ENCODE measurements at regions not wholly inside any gene's neighbourhood (a gene's known extent, or its start where the extent isn't known, plus 50 kb on each side); places are given as distances from the start of the nearest gene placed in this dataset.

DNA sequence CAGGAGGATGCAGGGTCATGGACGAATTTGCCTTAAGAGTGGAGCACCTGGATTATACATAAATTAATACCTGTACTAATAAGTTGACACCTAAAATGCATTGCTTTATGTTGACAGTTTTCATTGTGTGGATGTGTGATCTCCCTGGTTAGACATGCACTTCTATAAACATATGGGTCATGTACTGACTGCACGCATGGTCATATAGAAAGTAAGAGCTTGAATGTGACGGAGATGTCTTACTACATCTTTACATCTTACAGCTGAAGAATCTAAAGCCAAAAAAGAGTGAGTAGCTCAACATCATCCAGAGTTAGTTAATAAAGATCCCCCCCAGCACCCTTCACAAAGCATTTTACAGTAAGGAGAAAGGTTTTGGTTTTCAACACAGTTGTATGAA lies 408.4 kb upstream of the JARID2 start:
- DNase-seq = no peak

DNA sequence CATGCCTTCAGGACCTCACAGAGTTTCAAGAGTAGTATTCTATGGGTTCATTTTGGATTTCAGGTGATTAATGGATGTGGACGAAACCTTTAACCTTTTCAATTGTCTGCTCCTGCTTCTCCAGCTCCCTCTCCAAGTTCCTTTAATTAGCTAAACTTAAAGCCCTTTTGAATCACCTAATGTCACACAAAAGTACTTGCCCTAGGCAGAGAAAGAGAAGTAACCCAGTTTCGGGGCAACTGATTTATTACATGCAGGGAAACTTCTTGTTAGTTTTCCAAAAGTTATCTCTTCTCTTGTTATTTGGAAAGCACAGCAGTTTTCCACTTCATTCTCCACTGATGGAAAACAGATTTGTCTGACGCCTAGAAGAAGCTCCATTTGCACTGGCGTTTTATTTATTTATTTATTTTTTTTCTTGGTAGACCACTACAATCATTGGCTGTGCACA lies 407.7 kb upstream of the JARID2 start:
- DNase-seq = no peak

DNA sequence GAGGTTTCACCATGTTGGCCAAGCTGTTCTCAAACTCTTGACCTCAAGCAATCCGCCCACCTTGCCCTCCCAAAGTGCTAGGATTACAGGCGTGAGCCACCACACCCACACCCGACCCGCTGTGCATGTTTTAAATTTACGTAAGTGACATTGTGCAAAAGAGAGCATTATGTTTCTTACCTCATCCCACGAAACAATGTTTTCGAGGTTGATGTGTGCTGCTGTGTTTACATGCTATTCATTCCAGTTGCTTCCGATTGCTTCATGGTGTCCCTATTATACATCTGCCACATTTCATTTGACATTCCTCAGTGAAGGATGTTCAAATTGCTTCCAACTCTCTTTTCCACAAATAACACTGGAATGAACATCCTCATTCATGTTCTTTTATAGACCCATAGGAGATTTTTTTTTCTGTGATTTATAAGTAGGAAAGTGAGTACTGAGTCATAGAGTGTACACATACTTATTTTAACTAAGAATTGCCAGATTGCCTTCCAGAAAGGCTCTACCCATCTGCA lies 403.9 kb upstream of the JARID2 start:
- DNase-seq = no peak

DNA sequence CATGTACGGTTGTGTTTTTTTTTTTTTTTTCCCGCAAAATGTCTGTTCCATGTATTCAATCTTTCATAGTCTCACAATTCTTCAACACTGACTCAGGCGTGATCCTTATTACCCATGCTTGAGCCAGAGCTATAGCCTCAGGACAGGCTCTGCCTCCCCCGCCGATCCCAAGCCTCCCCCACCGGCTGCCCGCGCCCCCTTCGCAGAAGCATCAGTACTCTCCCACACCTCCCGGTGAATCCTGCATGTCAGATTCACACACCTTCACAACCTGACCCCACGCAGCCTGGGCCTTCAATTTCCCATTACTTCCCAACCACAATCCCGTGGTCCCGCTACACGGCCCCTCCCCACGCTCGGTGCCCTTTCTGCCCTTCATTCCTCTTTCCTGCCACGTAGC lies 401.5 kb upstream of the JARID2 start:
- DNase-seq = no peak

DNA sequence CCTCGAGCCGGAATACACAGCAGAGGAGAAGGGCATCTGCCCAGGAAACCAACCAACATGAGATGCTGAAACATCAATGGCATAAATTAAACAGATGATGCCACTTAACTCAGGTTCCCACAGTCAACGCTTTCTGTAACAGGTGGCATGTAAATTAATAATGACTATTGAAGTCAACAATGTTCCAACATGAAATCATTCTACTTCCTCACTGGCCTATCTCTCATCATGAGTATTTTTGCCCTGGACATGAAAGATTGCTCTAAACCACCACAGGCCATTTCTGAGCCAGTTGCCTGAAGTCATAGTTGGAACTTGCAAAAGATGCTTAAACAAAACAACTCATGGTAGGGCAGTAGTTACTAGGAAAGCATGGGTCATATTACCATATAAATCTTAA lies 397.9 kb upstream of the JARID2 start:
- DNase-seq = no peak

DNA sequence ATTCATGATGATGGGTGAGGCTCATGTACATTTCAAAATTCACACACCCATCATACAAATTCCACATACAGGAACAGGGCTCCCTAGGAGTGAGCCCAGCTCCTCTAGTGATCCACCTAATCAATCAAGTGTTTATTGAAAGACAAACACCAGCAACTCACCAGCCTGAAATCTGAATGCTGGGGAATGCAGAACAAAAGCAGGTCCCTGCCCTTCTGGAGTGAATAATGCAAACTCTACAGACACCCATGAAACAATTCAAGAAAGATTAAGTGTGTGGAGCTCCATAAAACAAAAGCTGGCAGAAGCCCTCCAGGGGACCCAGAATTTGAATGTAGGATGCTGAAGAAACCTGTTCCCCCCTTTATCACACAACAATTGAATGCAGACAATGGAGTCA lies 396.7 kb upstream of the JARID2 start:
- no peak for DNase-seq

DNA sequence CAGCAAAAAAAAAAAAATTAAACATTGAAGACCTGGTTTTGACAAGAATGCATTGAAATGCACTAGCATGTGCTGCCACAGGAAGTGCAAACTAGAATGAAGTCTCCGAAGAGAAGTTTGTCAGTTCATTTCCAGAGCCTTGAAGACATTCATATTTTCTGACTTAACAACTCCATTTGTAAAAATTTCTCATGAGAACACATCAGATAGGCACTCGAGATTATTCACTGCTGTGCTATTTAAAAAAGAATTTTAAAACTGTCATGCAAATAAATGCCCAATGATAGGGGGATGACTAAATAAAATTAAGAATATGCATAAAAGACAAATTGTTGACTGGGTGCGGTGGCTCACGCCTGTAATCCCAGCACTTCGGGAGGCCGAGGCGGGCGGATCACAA lies 394.6 kb upstream of the JARID2 start:
- no peak for DNase-seq

DNA sequence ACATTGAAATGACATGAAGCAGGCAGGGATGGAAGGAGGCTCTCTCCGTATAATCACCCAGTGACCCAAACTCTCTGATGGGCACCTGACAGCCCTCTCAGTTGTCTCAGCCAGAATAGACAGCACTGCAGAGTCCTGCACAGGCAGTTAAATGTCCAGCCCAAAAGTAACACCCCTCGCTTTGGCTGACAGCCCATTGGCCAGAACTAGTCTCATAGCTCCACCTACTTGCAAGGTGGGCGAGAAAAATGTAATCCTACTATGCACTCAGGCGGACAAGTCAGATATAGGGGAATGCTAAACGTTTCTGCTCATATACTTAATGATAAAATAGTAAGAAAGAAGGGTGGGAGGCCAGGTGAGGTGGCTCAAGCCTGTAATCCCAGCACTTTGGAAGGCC lies 393.5 kb upstream of the JARID2 start:
- DNase-seq = no peak

DNA sequence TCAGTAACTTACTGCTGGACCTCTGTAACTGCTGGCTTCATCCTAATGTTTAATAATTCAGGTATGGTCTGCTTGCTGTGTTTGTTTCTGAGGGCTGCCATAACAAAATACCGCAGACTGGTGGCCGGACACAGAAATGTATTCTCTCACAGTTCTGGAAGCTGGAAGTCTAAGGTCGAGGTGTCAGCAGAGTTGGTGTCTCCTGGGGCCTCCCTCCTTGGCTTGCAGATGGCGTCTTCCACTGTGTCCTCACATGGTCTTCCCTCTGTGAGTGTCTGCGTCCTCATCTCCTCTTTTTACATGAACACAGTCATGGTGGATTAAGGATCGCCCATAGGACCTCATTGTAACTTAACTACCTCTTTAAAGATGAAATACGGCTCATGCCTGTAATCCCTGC lies 389.7 kb upstream of the JARID2 start:
- no peak for DNase-seq

DNA sequence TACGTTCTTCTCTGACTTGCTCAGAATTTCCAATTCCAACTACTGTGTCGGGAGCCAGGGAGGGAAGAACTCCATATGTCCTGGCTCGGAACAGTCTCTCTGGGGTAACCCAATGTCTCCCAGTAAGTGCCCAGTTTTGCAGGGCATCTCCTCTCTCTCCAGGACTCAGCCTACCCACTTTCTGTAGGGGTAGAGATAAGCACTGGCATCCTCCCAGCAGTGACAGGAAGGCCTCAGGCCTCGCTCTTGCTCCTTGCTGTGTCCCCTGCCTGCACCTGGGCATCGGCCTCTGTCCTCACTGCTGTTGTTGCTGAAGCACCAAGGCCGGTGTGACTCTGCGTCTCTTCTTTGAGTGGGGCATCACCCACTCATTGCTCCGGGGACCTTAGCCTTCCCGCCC lies 388.9 kb upstream of the JARID2 start:
- no peak for DNase-seq

DNA sequence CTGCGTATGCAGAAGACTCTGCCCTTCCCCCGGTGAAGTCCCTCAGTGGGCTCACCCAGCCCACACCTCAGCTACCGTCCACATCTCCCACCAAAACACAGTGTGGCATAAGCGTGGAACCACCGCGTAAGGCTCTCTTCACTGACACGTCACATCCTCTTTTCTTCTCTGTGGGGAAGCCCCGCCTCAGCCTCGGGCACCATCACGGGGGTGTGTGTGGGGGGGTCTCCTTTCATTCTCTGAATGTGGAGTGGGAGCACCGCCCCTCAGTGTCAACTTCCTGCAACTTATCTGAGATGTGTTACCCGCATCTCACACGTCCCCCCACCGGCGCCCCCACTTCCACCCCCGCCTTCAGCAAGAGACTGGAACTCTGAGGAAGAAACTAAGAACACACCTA lies 388.4 kb upstream of the JARID2 start:
- no peak for DNase-seq

DNA sequence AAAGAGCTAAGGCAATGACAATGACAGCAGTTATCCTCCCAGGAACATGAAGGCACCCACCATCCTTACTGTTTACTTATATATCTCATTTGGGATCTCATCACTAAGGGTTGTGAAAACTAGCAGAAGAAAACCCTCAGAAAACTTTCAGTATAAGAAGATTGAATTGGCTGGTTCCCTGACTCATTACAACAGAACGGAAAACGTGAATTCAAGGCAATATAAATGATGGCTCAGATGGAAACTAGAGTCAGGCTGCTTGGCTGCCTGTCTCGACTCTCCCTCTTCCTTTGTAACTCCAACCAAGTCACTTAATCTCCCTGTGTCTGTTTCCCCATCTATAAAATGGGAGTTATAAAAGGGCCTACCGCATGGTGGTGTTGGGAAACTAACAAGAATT lies 387.1 kb upstream of the JARID2 start:
- DNase-seq = no peak

DNA sequence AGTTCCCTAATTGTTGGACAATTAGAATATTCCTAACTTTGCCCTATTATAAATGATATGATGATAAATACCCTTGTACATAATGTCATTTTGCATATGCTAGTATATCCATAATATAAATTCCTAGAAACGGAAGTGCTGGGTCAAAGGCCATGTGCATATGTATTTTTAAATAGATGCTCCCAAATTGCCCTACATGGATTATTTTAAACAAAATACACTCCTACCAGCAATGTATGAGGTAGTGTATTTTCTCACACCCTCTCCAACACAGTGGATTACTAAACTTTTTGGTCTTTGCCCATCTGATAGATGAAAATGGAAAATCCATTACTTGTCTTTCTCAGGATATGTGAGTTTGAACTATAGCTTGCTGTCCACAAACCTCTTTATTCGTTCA lies 385.1 kb upstream of the JARID2 start:
- DNase-seq = no peak

DNA sequence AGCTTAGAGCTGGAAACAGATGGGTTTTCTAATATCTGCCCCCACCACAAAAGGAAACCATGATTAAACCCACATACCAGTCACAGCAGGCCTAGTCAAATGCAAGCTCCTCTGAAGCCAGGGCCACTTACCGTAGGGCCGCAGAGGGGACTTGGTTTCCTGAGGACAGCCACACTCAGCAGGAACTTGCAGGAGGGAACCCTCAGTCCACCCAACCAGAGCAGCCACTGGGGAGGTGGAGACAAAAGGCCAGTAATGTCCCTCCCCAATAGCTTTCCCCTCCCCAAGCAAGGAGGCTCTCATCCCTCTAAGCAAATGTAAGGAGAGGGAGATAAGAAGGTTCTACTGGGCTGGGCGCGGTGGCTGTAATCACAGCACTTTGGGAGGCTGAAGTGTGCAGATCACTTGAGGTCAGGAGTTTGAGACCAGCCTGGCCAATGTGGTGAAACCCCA lies 384.4 kb upstream of the JARID2 start:
- DNase-seq = no peak

DNA sequence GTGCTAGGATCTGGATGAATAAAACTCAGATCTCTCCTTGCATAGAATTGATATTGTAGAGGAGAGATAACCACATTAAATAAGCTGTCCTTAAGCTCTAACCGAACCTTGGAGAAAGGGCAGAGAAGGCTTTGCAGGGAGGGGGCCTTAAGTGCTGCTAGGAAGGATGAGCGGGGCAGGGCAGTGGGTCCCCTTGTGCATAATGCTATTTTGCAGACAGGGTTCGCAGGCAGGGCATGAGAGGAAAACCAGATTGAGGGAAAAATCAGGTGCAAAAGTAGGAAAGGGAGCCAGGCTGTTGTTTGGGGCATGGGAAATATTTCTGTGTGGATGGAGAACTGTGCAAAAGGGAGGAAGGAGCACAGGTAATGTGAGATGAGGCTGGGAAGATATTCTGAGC lies 383.0 kb upstream of the JARID2 start:
- no peak for DNase-seq

DNA sequence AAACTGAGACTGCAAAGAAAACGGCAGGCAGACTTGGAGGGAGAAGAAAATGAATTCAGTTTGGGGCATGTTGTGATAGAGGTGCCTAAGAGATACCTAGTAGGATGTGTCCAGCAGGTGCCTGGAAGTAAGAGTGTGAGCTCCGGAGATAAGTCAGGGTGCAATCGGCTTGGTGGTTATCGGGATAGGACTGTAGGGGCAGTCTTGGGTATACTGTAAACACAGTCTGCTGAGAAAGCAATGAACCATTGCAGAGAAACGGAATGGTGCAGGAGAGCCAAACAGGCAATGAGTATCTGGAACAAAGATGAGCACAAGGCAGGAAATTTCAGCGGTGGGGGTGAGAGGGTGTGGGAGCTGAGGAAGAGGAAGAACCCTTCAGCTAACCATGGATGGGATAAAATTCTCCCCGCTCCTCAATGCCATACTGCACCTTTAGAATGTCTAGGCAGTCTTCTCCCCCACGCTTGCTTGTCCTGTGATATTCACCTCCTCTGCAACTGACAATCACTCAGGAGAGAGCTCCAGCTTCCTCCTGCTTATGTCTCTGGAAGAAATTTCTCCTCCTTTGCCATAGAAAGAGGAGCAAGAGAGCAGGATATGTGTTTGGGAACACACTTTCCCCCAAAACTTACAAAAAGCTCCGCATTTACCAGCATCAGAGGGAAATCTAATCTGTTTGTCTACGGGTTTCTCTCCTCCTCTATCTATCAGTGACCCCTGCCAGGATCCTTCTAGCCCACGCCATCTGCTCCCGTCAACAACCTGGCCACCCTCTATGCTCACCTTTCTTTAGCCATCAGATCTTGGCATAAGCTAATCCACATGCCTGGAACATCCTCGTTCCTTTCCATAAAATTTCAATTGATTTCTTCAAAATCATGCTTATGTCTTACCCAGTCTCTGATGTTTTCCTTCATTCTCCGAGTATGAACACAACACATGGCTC lies 381.7 kb upstream of the JARID2 start:
- DNase-seq = no peak

DNA sequence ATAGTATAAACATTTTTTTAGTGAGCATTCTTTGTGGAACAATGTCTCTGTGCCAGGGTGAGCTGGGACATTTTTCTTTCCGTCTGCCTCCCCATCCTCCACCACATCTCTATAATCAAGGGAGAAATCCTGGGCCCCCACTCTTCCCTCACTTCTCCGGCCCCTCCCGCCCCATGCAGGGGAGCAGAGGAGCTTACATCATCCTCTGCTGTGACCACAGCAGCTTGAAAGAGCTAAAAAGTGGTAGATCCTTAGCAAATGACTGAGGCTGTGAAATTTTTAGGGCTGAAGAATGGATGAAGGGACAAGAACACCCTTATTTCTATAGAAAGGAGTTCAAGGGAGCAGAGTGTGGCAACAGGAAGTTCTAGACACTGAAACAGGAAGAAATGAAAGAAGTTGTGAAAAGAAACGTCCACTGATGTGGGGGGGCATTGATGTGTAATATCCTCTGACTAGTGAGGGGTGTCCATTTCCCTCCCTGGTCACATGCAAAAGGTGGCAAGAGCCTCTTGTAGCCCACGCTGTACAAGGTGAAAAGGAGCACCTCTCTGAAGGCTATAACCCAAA lies 380.3 kb upstream of the JARID2 start:
- DNase-seq = no peak

DNA sequence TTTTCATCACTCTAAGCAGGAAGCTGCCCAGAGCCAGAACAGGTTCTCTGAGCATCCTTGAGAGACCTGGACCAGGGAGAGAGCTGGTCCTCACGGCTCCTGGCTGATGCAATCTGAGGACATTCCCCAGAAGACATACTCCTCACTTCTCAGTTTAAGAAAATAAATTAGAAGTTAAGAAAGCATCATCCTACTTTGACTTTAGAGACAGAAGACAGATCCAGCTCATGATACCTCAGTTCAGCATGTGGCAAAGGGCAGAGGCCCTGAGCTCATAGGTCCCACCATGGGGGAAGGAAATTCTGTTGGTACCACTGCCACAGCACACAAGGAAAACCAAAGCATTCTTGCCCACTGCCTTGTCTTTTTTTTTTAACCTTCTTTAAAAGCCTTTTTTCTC lies 378.1 kb upstream of the JARID2 start:
- no peak for DNase-seq

DNA sequence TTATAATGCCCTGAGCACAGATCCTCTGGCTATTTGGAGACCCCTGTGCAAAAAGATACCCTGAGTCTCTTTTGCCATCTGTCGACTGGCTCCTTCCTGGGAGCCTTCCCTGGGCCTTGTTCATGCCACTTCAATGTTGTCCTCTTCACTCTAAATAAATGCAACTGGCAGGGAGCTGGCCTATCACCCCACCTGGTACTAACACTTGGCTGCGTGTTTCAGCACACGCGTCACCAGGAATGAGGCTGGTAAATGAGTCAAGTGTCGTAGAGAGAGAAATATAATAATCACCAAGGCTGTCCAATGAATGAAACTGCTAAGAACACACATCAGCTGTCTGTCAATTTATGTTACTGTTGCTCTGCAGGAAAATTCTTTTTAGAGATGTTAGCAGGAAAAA lies 374.6 kb upstream of the JARID2 start:
- no peak for DNase-seq

DNA sequence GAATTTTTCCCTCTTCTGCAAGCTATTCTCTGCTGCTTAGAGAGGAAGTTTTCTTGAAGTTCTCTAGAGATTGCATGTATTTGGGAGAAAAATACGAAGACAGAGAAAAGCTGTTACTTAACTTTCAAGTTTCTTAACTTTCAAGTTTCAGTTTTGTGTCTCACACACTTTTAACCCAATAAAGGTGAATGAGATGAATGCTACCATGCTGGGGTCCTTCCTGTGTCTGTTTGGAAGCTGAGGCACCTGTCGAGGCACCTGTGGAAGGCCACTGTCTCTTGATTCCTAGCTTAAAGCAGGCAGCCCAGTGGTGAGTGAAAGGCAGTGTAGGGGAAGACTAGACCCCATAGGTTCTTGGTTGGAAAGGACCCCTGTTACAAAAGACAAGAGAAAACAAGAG lies 372.8 kb upstream of the JARID2 start:
- no peak for DNase-seq

DNA sequence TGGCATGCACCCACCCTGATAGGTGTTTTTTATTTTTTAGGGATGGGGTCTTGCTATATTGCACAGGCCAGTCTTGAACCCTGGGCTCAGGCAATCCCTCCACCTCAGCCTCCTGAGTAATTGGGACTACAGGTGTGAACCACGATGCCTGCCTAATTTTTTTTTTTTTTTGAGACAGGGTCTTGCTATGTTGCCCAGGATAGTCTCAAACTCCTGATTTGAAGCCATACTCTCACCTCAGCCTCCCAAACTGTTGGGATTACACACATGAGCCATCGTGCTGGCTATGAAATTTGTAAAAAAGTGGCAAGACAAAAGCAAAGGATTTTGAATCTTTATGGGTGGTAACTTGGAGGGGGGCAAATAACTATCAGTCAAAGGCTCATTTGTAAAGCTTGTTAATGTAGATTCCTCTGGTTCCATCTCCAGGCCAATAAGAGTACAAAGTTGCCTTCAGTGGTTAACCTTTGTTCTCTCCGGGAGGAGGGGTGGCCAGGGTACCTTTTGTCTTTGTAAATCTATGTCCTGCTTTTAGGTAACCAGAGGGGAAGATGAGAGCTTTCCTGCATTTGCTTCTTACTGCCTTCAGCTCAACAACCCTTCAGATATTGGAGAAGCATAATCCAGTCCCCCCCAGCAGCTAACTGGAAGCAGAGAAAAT lies 372.0 kb upstream of the JARID2 start:
- DNase-seq = no peak

DNA sequence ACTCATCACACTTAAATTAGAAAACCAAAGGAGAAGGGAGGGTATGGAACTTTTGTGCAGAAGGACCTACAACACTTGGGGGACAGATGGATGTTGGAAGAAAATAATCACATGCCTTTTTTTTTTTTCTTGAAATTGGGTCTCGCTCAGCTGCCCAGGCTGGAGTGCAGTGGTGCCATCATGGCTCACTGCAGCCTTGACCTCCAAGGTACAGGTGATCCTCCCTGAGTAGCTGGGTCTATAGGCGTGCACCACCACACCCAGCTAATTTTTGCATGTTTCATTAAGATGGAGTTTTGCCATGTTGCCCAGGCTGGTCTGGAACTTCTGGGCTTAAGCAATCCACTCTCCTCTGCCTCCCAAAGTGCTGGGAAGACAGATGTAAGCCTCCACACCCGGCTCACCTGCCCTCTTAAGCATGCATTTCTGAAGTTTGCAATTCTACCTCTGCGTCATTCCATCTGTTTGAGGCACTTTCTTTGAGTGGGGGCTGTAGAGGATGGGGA lies 370.8 kb upstream of the JARID2 start:
- no peak for DNase-seq
